NCI-H524 (cell line): ENCODE measurements at regions not wholly inside any gene's neighbourhood (a gene's known extent, or its start where the extent isn't known, plus 50 kb on each side); places are given as distances from the start of the nearest gene placed in this dataset.
A peak's percentile ranks its signal among the peaks of the same experiment; 100 is the strongest.
"Not testable (repeated sequence)": the region's sequence is repeated elsewhere in the genome, so short reads cannot be mapped to it uniquely, and the experiment has no call there.

Experiments used
- DNase-seq, 2 experiments: peaks; one replicate each; lab custom pipeline; 2025; lab: John Stamatoyannopoulos, UW

DNA sequence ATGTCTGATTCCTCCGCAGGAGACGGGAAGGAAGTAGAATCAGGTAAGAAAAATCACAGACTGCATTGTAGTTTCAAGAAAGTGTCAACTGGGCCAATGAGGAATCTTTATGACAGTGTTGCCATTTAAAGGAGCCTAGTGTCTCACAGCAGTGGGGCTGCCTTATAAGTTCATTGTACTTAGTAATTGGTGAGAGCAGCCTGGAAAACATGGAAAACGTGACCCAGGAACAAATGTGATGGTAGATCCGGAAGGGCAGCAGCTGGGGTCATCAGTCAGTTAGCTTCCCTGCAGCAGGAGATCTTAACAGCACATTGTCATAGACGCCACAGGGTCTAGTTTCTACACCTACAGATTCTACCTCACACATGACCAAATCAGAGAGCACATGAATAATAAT lies 630.0 kb upstream of the LMO3 start:
- no peak for DNase-seq

DNA sequence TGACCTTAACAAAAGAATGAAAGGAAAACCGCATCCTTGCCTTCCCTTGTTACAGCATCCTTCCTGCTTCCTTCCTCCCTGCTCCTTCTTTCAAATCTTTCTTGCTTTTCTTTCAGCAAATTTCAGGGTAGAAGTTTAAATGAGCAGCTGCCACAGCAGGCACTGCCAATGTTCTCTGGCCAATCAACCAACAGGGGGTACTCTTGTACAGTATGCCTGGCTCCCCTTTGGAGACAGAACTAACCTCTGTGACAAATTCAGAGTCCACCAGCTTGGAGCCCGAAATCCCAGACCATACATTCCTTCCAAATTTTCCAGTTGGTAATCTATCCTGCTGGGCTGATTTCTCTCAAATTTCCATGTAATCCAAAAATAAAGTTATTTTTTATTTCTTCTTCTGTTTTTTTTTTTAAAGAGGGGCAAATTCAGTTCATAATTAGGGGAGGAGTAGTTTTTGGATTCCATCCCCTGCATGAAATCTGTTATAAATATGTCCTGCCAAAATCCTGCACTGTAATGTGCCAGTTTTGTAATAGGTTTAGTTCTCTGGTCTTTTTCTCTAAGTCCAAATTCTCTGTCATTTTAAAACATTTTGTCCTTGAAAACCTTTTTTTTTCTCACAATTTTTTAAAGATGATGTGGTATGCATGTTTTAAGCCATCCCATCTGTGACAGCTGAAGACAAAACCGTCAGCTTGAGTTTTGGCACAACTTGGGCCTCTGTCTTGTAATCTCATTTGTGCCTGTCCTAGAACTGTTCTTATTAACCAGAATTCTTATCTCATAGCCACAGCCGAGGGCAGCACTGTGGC lies 610.0 kb upstream of the LMO3 start:
- no peak for DNase-seq

DNA sequence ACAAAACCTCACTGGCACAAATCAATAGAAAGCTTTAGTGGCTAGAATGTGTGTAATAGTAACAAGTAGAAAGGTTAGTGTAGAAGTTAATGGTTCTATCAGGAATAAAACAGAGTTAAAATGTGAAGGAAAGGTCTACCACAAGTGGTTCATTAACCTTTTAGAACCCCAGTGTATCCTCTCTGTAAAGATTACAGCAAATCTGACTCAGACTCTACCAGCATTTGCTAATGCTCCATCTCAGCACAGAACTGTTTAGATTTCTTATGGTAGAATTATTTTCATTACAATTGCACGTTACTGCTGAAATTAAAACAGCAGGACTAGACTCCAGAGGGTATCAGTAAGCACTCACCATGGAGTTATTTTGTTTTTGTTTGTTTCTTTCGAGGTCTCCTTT lies 609.0 kb upstream of the LMO3 start:
- DNase-seq, result no peak

DNA sequence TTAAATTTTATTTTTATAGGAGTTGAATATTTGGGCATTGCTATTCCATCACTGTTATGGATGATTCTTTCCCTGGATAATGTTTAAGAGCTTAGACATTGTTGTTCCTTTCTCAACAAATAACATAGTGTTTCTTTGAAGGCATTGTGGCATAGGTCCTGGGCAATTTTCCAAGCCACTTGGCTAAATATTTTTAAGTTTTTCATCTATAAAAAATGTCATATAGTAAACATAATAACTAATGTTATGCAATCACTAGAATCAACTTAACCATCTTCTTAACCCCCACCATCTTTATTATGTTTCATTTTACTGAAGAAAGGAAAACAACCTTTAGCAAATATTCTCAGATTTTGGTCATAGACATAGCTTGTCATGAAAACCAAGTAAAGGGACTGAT lies 600.6 kb upstream of the LMO3 start:
- no peak for DNase-seq

DNA sequence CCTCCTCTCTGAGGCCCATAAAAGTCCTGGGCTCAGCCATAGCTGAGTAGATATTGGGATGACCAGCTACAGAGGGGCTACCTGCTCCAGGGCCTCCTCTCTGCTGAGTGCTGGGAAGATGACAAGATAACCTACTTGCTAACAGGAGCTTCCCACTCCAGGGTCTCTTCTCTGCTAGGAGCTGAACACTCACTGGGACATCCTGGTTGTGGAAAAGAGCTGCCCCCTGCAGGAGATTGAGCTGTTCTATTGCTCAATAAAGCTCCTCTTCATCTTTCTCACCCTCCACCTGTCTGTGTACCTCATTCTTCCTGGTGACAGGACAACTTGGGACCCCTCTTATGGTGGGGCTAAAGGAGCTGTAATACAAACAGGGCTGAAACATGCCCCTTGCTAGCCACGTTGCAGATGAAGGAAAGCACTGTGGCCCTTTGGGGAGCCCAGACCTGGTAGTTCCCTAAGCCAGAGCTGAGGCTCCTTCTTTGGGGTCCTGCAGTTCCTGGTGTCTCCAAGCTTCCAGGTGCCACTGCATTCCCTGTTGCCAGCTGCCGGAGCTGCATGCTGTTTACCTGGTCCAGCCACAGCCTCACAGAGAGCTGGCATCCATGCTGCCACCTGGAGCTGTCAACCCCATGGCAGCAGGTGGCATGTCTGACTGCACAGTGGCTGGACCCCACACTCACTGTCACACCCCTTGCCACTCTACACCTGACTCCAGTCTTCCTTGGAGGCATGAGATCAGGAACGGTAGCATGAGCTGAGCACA lies 598.5 kb upstream of the LMO3 start:
- no peak for DNase-seq

DNA sequence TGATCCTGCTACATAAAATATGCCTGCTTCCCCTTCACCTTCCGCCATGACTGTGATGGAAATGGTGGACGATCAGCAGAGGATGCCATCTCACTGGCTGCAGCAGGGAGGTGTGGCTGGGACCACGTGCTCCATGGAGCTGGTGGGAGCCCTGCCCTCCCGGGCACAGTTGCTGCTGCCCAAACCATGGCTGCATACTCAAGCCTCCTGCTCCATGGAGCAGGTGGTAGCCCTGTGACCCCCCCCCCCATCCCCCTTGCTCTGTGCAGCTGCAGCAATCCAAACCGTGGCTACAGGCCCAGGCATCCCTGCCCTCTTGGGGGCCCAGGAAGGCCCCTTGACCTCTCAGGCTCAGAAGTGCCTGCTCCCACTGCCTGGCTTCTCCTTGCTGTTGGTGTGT lies 597.5 kb upstream of the LMO3 start:
- DNase-seq, result no peak

DNA sequence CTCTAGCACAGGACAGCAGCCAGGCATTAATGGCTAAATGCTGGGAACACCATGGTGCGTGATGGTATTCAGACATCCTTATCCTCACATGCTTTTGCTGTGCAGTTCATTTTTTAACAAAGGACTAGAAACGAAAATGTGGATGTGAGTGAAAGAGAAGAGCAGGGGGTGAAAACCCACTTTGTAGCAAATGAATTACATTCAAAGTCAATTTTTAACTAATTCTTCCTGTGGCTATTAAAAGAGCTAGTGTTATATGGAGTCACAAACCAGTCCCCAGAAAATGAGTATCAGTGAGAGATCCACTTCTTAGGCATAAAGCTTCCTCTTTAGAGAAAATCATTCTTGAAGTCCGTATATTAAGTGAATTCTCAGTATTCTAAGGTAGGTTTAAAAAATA lies 592.0 kb upstream of the LMO3 start:
- no peak for DNase-seq

DNA sequence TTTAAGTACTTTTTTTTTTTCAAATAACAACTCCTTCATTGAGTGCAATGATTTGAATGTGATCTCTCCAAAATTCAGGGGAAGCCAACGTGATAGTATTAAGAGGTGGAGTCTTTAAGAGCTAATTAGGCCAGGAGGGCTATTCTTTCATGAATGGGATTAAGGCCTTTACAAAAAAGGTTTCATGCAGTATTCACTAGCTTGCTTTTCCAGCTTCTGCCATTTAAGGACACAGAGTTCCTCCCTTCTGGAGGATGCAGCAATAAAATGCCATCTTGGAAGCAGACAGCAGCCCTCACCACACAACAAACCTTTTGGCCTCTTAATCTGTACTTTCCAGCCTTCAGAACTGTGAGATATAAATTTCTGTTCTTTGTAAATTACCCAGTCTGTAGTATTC lies 586.8 kb upstream of the LMO3 start:
- DNase-seq, result peak in 1 of 2 experiments; percentile 32

DNA sequence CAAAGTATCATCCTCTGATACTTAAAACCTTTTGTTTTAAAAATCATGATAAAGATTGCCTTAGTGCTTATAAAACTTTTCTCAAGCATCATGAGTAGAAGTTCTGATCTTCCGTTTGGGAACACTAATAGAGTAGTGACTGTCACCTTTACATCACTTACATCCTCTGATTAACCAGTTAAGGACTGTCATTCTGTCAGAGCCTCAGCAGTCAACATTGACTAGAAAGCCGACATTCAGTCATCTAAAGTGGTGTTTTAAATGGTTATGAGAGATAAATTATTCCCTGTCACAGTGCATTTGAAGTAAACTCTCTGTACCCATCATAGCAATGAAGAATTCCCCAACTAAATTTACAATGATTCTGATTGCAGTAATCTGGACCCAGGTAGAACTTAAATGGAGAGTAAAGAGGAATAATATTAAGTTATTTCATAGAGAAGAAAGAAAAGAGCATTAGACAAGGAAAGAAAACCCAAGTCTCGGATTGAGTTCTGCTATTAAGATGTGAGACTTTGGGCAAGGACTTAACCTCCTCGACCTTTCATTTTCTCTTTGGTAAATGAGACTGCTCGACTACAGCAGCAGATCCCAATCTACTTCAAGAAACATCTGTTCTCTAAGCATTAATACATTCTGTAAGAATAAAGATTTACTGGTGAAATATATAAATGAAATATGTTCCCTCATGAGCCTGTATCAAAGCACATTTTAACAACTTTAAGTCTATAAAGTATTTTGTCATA lies 563.9 kb upstream of the LMO3 start:
- DNase-seq, result peak in 1 of 2 experiments; percentile 30

DNA sequence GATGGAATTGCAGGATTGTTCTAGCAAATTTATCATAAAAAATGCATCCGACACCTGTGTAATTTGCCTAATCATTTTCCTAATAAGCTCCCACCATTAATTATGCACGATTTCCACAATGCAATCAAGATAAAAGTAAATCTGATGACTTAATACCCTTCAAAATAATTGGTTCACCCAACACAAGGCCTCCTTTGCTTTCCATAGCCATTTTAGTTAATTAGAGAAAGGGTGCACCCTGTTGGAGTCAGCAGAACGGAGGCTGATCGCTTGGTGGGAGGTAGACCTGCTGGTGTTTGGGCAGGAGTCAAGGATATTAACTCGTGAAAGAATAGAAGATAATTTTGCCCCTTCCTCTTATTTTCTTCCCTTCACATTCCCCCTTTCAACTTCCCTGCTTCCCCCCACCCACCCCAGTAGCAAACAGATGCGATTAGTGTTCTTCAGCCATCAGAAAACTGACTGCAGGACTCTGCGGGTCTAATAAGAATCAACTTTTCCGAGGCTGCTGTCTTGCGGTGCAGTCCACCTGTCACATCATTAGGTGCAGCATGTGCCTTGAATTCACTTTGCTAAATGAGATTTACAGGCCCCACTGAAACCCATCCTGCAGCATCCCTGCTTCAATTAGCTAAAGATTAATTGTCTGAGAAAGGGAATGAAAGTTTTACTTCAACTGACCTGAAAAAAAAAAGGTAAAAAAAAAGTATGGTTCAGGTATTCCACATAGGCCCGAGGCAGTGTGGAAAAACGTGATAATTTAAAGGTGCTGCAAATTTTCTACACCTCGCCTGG lies 553.7 kb upstream of the LMO3 start:
- DNase-seq, result peak; percentile 1 to 19

DNA sequence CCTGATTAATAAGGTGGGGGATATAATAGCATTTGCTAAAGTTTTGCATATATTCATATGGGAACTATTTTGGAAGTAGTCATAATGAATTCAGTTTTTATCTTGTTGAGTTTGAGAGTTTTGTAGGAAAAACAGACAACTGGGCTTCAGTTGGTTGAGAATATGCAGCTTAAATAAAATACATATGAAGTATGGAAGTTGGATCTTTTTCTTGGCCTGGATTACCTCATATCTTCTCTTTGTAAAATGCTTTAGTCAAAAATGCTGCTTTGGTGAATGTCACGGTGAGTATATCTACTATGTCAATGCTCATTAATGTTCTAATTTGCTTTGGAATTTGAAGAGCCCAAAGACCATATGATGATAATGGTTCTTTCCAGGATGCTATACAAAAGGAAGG lies 552.2 kb upstream of the LMO3 start:
- DNase-seq, result no peak

DNA sequence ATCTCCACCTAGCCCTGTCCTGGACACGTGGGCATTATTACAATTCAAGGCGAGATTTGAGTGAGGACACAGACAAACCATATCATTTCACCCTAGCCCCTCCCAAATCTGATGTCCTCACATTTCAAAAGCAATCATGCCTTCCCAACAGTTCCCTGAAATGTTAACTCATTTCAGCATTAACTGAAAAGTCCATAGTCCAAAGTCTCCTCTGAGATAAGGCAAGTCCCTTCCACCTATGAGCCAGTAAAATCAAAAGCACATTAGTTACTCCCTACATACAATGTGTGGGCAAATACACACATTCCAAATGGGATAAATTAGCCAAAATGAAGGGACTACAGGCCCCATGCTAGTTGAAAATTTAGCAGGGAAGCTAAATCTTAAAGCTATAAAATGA lies 546.0 kb upstream of the LMO3 start:
- DNase-seq, result no peak

DNA sequence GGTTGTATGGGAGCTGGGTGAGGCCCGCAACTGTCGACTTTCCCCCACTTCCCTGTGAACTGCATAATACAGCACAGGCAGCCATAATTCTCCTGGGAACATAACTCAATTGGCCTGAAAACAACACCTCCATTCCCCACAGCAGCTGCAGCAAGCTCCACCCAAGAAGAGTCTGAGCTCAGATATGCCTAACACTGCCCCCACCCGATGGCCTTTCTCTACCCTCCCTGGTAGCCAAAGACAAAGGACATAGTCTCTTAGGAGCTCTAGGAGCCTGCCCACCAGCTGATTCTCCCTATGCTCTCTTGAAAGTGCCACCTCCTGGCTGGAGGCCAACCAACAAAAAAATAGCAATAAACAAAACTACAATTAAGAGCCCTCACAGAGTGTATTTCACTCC lies 542.7 kb upstream of the LMO3 start:
- DNase-seq, result no peak

DNA sequence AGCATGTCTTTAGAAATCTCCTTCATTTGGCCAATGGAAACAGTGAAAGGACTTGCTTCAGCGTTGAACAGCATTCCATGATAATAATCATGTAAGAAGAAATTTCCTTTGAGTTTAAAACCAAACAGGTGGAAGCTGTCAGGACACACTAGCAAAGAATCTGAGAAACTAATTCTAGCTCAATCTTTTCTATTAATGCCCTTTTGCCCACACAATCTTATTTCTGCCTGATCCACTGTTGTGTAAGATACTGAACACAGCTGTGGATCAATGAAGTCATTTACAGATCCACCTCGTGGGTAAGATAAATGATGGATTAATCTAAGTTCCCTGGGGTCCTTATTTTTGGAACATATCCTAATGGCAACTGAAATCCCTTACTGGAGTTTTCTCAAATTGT lies 536.9 kb upstream of the LMO3 start:
- DNase-seq, result no peak

DNA sequence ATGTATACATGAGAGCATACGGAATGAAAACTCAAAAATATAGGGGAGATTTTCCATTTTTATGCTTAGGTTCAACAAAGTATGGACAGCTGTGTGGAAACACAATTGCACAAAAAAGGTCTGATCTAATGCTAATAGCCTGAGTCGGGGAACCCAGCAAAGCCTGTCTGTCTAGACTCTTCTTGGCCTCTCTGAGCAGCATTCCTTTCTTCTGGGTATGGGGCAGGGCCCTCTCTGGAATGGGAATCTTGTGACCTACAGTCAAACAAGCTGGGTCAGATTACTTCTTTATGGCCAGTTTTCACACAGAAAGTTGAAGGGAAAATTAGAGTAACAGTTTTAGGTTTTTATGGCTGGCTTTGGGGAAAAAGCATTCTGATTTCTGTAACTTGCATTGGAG lies 534.0 kb upstream of the LMO3 start:
- DNase-seq, result no peak

DNA sequence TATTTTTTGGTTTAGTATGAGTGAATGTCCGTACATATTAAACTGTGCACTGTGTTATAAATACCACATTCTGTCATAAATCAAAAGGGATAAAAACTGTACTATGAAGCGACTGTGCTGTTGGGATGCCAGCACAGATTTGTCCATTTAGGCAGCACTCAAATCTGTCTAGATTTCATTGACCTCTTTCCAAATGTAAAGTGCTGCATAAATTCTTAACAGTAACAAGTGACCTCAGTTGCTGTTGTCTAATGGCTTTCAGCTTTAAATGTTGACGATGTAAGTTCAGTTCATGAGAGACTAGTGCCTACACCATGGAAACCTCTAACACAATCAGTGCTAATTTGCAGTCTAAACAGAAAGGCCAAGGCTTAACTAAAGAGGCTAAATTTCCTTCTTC lies 531.4 kb upstream of the LMO3 start:
- no peak for DNase-seq

DNA sequence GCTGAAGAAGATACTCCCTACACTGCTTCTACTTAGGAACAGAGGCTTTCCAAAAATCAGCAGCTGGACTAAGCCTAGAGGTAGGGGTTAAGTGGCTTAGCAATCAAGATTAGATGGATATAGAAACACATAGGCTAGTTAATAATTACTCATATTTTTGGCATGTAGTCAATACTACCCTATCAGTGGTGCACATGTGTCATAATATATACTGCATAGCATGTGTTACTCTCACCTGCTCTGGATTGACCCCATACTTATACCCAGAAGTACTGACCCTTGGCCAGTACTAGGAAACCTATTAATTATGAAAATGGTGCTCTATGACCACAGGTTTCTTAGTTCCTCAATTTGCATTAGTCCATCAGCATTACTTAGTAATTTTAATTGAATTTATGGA lies 528.4 kb upstream of the LMO3 start:
- peak in 1 of 2 experiments; percentile 32 for DNase-seq

DNA sequence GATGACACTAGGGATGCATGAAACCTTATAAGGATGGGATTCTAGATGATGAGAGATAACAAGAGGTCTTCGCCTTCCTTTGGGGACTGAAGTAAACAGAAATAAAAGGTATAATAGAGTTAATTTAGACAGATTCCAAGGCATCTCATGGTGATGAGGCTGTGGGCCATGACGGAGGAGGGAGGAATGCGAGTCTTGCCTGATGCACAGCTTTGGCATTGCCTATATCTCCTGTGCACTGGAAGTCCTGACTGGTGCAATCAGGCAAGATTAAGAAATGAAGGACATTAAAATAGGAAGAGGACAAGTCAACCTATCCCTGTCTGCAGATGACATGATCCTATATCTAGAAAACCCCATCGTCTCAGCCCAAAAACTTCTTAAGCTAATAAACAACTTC lies 526.4 kb upstream of the LMO3 start:
- DNase-seq, result no peak

DNA sequence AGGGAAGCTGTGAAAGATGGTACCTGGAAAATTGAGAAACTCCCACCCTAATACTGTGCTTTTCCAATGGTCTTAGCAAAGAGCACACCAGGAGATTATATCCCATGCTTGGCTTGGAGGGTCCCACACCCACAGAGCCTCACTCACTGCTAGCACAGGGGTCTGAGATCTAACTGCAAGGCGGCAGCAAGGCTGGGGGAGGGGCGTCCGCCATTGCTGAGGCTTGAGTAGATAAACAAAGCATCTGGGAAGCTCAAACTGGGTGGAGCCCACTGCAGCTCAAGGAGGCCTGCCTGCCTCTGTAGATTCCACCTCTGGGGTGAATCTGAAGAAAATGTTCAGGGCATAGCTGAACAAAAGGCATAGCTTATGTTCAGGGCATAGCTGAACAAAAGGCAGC lies 510.6 kb upstream of the LMO3 start:
- not testable (repeated sequence) for DNase-seq

DNA sequence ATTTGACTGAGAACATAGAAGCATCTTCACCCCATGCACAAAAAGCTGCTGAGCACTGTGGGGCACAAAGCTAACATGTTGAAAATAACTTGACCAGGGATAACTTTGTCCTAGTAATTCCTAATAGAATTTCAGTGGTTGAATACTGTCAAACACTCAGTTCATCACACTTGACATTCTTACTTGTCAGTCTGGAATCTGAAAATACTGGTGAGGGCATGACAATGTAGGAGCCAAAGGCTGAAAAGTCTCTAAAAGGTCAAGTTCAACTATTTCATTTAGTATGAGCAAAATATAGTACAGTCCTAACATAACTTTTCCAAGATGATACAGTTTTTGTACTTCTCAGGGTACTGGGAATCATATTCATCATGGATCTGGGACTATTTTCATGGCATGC lies 504.4 kb upstream of the LMO3 start:
- DNase-seq, result no peak

DNA sequence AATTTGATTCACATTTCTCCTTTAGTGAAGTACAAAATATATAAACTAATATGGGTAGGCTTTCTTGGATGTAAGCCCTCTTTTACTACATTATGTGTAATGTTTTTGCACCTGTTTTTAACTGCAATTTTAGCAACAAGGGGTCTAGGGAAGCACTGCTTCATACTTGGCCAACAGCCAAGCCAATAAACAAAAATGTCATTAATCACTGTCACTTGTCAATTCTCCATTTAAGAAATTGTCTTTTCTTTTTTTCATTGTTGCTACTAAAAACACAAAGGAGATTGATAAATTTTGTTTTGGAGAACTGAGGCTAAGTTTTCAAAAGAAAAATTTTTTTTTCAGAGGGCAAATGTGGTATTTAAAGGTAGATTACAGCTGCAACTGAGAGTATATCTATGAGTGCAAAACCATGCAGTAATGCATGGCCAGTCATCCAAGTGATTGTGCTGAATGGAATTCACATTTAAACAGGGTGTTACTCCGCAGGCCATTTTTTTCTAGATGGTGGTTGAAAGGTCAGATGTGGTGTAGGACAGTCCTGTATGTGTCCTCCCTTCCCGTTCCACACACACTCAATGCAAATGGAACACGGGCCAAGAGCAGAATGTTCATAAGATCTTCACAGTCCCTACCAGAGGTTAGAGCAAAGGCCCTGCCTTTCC lies 503.0 kb upstream of the LMO3 start:
- DNase-seq, result no peak

DNA sequence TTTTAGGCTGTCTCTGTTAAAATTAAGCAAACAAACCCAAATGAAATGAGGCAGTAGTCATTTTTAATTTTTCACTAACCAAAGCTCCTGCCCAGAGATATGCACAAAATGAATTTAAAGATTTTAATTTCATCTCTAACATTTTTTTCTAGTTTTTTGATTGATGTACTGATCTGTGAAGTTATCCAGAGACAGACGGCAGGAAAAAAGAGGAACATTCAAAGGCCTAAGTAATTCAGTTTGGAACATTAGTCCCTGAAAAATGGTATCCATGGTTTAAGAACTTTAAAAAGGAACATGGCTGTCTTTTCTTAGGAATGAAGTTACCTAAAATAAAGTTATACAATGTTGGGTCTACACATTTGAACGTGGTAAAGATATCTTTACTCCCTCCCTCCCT lies 498.8 kb upstream of the LMO3 start:
- DNase-seq, result no peak
